ENCODE measurements at regions not wholly inside any gene's neighbourhood (a gene's known extent, or its start where the extent isn't known, plus 50 kb on each side); places are given as distances from the start of the nearest gene placed in this dataset.

DNA sequence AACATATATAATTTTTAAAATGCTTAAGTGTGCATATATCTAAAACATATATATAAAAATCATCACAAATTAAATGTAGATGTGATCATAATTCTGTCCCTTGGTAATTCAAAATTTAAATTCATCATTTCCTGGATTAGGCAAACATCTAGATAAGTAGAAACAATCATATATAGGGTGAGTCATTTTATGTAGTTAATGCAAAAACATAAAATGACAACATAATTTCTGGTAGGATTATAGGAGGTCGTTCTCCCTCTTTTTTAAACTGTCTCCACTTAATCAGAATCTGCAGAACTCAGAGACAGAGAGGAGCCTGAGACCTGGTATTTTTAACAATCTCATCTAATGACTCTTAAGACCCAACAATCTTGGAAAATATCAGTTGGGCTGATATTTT lies 333.4 kb downstream of the KCTD12 start:
- TF ChIP-seq, protein P1, sequence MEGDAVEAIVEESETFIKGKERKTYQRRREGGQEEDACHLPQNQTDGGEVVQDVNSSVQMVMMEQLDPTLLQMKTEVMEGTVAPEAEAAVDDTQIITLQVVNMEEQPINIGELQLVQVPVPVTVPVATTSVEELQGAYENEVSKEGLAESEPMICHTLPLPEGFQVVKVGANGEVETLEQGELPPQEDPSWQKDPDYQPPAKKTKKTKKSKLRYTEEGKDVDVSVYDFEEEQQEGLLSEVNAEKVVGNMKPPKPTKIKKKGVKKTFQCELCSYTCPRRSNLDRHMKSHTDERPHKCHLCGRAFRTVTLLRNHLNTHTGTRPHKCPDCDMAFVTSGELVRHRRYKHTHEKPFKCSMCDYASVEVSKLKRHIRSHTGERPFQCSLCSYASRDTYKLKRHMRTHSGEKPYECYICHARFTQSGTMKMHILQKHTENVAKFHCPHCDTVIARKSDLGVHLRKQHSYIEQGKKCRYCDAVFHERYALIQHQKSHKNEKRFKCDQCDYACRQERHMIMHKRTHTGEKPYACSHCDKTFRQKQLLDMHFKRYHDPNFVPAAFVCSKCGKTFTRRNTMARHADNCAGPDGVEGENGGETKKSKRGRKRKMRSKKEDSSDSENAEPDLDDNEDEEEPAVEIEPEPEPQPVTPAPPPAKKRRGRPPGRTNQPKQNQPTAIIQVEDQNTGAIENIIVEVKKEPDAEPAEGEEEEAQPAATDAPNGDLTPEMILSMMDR (IDR thresholded peaks at IDR 0.05) = no peak
- TF ChIP-seq POLR2A (IDR thresholded peaks at IDR 0.05) = no peak

All from testis (tissue), 2 donors.